ENCODE measurements at regions not wholly inside any gene's neighbourhood (a gene's known extent, or its start where the extent isn't known, plus 50 kb on each side); places are given as distances from the start of the nearest gene placed in this dataset.

DNA sequence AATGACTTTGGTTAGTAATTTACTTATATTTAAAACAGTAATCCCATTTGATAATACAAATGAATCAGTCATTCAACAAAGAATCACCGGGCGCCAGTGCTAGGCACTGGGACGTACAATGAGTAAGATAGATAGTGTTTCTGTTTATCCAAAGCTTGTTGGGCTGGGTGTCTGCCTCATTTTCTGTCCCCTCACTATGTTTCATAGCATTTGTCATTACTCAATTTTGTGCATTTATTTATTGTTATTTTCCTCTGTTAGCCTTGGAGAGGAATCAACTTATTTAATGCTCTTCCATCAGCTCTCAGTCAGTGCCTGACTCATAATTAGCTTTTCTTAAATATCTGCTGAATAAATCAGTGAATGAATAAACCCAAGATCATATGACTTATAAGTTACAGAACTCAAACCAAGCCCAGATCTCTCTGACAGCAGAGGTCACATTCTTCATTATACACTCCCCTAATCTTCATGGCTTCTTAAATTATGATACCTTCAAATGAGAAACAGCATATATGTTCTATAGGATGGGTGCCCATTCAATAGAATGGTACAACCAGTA is 86.2 kb downstream of the TSPAN8 start:
- no peak for DNase-seq

DNA sequence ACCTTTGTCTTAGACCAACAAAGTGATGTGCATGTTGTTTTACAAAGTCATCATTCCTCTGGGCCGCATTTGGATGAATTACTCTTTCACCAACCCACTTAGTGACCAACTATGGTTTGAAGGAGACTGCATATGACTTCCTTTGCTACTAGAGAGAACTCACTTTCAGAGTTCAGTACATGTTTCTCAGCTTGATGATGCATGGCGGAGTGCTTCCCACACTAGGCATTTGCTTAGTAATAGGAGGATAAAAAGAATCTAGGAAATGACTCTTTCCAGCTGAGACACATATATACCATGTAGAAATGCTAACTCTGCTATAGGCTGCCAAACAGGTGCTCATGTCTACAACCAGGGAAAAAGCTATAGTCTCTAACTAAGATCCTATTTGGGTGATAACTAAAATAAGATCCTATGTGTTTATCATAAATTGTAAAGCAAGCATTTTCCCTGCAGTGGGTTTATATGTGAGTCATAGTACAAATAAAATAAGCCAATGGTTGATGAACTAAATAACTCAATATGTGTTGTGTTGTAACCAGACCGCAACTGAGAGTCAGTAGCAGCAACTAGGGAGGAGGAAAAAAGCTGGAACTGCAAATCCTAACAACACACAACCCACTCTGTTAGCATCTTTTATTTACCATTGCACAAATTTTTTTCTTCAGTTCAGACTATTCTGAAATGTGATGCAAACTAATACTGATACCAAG is 87.2 kb downstream of the TSPAN8 start:
- no peak for DNase-seq

DNA sequence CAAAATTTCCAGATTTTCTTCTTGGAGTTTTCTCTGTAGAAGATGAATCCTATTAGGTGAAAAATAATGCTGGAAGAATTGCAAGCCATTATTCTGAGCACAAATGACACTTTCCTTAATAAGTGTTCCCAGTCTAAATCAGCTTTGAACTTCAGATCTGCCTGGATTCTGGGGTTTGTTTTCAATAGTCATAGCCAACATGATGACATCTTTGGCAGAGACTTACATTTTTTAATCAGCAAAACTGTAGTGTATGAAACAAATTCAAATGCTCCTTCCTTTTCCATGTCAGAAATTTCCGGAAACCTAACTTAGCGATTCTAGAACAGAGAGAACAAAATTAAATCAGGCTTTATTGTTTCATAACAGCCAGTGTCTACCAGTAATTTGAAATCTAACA is 88.5 kb downstream of the TSPAN8 start:
- no peak for DNase-seq

DNA sequence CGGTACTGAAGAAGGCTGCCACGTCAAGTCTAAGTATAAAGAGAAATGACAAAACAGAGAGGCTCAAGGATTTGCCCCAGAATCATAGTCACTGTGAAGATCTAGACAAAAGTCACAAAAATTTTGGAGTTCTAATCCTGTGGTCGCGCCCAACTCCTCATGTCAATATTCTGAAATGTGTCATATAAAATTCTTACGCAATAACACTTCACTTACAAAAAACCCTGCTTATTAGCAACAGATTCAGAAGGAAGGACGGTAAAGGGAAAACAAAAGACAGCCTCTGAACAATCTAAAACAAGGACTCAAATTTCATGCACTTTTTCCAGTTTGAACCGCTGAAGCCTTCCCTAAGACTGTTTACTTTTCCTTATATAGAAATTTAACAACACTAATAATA is 94.7 kb downstream of the TSPAN8 start:
- DNase-seq, result no peak

DNA sequence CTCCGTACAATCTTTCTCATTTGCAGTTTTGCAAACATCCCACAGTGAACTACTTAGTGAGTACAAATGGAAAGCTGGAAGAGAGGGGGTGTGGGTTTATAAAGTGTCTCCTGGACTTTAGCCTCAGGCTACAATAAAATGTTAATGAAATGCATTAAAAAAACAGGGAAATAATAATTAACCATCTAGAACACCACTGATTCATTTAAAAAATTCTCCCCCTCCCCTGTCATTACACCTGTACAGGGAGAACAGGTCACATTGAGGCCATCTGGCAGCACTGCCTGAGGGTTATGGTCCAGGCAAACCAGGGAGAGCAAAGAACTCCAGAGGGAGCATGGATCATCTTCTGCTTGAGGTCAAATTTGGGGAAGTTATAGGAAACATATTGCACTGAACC is 96.3 kb downstream of the TSPAN8 start:
- DNase-seq, result no peak

DNA sequence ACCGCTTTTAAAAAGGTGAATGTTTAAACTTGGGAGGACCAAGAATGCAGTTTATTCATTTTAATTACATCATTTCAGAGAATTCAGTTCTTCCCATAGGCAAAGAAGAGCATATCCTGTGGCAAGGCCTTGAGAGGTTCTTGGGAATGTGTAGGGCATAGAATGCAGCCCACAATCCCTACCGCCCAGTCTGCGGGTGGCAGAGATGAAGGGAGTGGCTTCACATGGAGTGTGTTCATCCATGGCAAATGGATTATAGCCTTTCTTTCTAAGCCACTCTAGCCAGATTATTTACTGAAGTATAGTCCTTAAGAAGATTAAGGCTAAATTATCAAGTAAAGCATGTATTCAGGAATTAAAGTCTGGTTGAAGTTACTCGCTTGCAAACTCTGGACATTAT is 97.4 kb downstream of the TSPAN8 start:
- DNase-seq, result no peak

DNA sequence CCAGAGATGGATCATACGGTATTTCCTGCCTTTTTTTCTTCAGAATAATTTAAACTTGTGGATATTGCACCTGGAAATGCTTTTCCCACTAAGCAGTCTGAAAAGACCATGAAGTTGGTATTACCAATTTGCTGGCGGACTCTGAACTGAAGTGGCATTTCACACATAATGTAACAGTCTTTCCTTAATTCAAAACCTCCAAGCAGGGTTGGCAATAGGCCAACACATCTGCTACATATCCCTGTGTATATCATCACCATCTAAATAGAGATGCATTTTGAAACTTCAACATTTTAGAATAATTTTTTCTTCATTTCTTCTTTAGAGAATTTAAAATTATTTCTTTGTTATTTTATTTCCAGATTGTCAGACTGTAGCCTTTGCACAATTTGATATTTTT is 100.5 kb downstream of the TSPAN8 start:
- DNase-seq, result peak; percentile 24

DNA sequence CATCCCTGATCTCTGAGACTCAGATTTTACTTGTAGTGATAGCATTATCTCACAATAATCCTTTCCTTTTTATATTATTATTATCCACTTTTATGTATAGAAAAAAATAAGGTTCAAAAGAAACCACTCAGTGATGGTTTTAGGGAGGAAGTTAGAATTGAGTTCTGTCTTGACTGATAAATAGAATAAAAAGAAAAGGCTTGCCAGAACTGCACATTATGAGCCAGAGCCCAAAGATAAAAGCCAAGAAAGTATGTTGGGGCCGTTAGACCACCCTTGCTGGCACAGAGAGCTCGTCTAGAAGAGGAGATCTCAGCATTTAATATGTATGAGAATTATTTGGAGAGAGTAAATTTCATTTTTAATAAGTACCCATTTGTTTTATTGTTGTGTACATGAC is 103.2 kb downstream of the TSPAN8 start:
- DNase-seq, result no peak

DNA sequence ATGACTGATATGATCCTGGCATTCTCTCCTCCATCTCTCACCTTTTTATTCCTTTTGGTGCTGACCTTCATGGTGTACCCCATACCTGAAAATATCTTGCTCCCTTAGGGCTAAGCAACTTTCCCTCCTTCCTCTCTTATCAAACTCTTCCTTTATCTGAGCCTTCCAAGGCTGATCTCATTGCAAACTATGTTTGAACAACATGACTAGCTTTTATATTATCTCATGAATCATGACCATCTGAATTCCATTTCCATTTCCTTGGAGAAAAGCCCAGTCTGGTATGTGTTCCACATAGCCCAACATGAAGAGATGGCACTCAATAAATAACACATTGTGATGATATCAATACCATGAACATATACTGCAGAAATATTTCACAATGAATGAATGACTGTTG is 111.6 kb downstream of the TSPAN8 start:
- no peak for DNase-seq

DNA sequence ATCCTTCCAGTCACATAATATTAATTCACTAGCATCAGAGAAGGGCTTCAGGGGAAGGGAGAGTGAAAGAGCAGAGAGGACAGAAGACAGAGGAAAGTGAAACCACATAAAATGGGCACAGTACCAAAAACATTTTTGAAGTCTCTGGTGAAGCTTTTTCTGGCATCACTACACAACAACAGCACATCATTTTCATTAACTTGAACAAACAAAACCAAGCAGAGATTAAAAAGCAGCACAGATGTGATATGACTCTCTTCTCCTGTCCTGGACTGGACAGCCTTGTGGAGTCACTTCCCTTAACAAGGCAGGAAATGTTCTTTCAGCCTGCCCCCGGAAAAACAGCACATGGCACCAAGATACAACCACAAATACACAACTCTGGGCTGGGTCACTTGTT is 112.0 kb downstream of the TSPAN8 start:
- peak; percentile 16 for DNase-seq

DNA sequence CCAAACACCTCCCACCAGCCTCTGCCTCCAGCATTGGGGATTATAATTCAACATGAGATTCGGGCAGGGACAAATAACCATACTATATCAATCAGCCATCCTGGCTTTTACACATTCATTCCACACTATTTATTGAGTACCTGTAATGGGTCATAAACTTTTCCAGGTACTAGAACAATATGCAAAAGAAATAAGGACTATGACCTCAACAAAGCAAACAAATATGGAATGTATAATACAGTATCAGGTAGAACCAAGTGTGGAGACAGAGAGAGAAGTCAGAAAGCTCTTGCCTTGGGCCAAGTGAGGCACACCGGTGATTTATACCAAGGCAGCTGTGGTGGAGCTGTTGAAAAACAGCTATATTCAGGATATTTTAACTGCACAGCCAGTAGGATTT is 116.3 kb downstream of the TSPAN8 start:
- no peak for DNase-seq

DNA sequence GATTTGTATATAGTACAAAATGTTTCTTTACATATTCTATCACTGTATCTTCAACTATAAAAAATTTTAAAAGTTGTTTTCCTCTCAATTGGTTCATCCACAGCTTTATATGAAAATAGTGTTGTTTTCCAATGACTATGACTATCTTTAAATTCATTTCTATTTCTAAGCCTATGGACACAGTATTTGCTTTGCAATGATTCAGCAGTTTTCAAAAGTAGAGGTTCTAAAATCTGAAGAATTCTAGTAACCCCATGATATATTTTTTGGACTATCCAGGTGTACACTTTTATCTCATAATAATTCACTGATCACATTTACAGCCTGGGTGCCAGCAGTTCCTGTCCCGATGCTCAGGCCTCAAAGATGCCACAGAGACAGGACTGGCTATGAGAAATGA is 118.4 kb upstream of the PTPRR start:
- DNase-seq, result no peak

DNA sequence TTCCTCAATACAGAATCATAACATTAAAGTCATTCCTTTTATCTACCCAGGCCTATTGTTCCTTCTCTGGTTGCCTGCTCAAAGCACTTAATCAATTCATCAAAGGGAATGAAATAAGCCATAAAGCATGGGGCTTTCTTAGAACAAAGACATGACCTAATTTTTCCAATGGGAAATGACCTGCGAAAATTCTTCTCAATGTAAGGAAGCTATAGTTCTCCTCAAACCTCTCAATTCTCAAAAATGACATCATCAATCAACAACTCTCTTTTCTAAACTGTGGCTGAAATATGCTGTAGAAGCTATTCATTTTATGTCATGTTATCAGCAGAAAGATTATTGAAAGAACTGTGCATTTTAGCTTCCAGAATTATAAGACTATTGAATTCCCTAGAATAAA is 116.0 kb upstream of the PTPRR start:
- DNase-seq, result no peak

DNA sequence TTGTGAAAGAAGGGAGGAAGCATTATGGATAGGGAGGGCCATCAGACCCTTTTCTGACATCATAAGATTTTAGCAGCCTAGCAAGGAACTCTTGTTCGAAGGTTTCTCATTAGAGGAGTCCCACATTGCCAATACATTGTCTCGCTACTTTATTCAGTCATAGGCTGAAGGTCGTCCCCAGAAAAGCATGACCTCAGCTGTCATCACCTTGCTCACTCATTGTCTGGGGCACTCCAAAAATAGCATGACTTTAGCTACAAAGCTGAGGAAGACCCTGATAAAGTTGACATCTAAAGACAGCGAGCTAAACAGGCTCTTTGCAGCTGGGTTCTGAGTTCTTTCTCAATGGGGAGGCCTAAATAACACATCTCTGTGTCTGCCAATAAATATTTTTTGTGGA is 112.4 kb upstream of the PTPRR start:
- no peak for DNase-seq

DNA sequence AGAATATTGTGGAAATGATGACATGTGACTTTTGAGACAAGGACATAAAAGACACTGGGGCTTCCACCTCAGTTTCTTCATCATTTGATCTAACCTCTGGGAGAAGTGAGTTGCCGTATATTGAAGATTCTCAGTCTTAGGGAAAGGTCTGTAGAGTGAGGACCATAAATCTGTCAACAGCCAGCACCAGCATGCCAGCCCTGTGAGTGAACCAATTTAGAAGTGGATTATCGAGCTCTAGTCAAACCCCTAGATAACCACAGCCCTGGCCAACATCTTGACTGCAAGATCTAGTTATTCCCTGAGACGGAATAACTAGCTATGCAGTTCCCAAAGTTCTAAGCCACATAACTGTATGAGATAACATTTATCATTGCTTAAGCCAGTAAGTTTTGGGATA is 108.8 kb upstream of the PTPRR start:
- DNase-seq, result no peak

DNA sequence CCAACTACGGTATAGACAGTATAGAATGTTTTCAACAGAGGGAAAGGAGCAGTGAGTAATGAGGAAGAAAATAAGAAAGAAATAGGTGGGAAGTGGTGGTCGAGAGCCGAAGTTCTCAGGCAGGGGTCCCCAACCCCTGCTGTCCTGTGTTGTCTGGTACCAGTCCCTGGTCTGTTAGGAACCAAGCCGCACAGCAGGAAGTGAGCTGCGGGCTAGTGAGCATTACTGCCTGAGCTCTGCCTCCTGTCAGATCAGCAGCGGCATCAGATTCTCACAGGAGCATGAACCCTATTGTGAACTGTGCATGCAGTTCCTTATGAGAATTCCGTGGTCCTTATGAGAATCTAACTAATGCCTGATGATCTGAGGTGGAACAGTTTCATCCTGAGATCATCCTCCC is 107.3 kb upstream of the PTPRR start:
- no peak for DNase-seq

DNA sequence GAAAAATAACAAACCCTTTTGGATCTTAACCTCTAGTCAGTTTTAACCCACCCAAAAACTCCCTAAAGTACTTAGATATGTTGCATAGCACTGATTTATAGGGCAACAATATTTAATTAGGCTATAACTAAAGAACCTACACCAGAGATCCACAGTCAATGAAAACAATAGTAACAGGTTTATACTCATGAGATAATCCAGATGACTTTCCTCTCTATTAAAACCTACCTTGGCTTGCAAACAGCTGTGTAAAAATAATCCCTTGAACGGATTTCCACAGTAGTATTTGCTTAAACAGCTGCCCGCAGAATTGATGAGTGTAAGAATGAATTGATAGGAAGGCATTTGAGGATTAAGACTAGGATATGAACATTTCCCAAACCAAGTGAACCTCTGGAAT is 104.3 kb upstream of the PTPRR start:
- no peak for DNase-seq

DNA sequence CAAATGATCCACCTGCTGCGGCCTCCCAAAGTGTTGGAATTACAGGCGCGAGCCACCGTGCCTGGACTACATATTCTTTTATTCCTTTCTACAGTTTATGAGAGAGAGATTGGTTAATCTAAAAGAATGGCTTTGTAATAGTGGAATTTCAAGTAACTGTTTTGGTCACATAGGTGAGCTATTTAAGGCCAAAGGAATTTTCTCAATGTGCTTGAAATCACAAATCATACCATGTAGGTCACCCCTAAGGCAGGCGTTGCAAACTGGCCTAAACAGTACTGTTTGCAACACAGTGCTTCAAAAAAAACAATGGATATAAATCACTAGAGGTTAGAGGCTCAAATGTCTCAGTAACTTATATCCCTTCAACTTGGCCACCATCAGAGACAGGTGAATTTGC is 103.7 kb upstream of the PTPRR start:
- DNase-seq, result no peak

DNA sequence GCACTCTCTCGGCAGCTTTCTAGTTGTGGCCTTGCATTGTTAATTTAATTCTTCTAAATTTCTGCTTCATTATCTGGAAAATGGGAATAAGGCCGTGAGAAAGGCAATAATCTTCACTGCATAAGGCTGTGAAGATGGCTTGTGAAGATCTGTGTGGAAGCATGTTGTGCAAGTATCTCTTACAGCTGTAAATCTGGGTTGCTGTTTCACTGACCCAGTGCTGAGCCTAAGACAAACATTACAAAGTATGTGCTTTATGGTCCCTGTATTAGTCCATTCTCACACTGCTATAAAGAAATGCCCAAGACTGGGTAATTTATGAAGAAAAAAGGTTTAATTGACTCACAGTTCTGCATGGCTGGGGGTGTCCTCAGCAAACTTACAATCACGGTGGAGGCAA is 101.0 kb upstream of the PTPRR start:
- no peak for DNase-seq

DNA sequence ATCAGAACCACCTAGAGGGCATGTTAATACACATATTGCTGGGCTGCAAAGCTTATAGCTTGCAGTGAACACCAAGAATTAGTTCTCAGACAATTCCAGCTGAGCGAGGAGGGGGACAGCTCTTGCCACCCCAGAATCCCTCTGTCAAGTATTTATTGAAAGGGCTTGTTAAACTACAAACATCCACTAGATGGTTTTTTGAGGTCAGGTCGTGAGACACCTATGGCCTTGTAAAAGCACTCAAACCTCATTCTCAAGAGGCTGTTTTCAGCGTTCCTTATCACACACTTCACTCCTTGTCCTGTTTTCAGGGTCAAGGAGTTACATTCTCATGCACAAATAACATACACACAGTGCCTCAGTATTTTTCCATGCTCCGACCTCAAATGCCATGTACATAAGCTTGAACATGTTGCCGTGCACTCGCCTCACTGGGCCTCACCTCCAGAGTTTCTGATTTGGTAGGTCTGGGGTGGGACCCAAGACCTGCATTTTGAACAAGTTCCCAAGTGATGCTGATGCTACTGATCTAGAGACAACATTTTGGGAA is 98.8 kb upstream of the PTPRR start:
- no peak for DNase-seq

DNA sequence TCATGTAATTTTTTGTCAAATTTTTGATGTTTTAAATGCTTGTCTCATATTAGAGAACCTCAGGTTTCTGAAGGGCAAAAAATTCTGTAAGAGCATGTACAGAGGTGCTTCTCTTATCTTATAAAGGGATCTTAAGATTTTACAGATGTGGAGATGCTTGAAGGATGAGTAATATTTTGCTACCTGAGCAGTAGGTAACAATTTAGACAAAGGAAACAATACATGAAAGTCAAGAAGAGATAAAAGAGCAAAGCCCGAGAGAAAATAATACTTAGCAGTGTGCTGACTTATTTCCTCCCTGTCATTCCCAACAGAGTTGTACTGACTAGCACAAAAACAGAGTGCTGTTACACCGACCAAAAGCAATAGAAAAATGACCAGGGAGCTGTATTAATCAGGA is 98.1 kb upstream of the PTPRR start:
- DNase-seq, result no peak

DNA sequence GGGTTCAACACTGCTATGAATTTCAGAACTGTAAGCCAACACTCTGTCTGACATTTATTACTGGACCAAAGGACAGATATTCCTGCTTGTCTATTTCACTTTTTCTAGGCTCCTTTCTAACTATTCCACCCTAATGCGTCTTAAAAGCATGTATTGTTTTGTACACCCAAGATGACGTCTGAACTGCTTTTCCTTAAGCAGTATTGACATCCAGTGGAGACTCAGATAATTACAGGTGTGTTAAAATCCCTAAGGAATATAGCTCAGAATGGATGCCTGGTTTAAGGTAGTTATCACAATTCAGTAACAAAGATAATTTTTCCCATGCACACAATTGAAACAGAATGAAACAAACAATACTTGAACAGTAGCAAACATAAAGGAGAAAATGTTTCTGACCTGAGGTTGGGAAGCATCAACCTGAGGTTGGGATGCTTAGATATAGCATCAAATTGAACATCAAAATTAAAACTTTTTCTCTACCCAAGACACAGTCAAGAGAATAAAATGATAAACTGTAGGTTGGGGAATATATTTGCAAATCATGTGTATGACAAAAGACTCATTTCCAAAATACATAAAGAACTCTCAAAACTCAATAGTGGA is 93.7 kb upstream of the PTPRR start:
- DNase-seq, result no peak

DNA sequence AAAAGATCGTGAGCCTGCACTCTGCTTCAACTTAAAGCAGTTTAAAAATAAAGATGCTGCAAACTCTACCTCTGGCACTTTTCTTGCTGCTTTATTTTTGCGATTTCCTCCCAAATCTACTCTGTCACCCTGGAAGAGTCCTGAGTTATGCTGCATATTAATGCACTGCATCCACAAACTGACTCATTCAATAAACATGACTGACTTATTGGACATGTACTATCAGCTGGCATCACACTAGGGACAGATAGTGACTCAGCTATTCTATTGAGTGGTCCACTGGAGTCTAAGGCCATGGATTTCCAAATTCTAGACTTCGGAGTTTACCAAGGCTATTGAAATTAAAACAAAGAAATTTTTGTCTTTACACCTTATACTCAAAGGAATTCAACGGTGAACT is 90.7 kb upstream of the PTPRR start:
- DNase-seq, result no peak

DNA sequence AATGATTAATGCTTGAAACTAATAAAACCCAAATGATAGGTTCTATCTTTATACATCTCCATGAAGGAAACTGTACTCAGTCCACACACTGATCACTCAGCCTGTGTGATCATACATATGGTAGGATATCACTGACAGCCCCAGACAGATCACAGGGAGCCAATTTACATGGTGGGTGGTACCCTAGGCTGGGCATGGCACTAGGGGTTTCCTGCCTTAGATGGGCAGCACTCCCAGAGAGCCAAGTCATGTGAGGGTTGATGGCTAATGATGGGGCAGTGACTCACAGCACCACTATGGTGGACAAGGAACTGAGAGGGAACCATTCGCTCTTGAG is 89.6 kb upstream of the PTPRR start:
- no peak for DNase-seq
